IMR-90 (cell line): ENCODE measurements at regions not wholly inside any gene's neighbourhood (a gene's known extent, or its start where the extent isn't known, plus 50 kb on each side); places are given as distances from the start of the nearest gene placed in this dataset.

Experiments used
- CEBPB ChIP-seq: IDR thresholded peaks from 2 replicates; pipeline ENCODE4 v1.6.1; 2012; ENCODE audit warnings: low read depth, low read length, improper control_type of control experiment
- MAZ ChIP-seq: IDR thresholded peaks from 2 replicates; pipeline ENCODE4 v1.6.1; 2012; ENCODE audit warnings: low read depth, mild to moderate bottlenecking, low read length, improper control_type of control experiment, moderate library complexity, borderline replicate concordance
- MXI1 ChIP-seq: IDR thresholded peaks from 2 replicates; pipeline ENCODE4 v1.6.1; 2012; ENCODE audit warnings: low read depth, mild to moderate bottlenecking, low read length, moderate library complexity, borderline replicate concordance
- POLR2A ChIP-seq: IDR thresholded peaks from 2 replicates; pipeline ENCODE4 v1.6.1; 2012; ENCODE audit warnings: mild to moderate bottlenecking, low read depth, low read length
- RAD21 ChIP-seq: IDR thresholded peaks from 2 replicates; pipeline ENCODE4 v1.6.1; 2012; ENCODE audit warnings: low read length, improper control_type of control experiment
- RFX5 ChIP-seq: IDR thresholded peaks from 2 replicates; pipeline ENCODE4 v1.8.0; 2012; ENCODE audit warnings: low read depth, mild to moderate bottlenecking, low read length, moderate library complexity
- TF ChIP-seq, protein P1 (sequence below): conservative IDR thresholded peaks from 2 replicates; pipeline ENCODE4 v1.5.1; 2012; ENCODE audit warnings: mild to moderate bottlenecking, low read depth, low read length, improper control_type of control experiment

DNA sequence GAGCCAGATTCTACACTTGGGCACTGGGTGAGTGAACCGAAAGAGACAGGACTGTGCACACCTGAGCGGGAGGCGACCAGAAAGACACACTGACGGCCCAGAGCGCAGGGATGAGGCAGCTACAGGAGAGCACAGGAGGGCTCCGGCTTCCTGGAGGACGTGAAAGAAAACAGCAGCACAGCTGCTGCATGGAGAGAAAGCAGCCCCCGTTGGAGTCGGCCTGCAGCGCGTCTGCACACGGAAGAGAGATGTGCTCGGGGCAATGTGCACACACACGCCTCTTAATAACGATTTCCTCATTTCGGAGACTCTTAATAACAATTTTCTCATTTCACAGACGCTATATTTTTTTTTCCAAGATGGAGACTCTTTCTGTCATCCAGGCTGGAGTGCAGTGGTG lies 160.4 kb downstream of the CTTN start:
- TF ChIP-seq, protein P1, sequence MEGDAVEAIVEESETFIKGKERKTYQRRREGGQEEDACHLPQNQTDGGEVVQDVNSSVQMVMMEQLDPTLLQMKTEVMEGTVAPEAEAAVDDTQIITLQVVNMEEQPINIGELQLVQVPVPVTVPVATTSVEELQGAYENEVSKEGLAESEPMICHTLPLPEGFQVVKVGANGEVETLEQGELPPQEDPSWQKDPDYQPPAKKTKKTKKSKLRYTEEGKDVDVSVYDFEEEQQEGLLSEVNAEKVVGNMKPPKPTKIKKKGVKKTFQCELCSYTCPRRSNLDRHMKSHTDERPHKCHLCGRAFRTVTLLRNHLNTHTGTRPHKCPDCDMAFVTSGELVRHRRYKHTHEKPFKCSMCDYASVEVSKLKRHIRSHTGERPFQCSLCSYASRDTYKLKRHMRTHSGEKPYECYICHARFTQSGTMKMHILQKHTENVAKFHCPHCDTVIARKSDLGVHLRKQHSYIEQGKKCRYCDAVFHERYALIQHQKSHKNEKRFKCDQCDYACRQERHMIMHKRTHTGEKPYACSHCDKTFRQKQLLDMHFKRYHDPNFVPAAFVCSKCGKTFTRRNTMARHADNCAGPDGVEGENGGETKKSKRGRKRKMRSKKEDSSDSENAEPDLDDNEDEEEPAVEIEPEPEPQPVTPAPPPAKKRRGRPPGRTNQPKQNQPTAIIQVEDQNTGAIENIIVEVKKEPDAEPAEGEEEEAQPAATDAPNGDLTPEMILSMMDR: no peak
- no peak for TF ChIP-seq RAD21
- TF ChIP-seq POLR2A: no peak
- no peak for TF ChIP-seq MXI1
- no peak for TF ChIP-seq CEBPB
- TF ChIP-seq MAZ: no peak
- TF ChIP-seq RFX5: no peak
